Glutamatergic neuron (in vitro differentiated cells): ENCODE measurements at regions not wholly inside any gene's neighbourhood (a gene's known extent, or its start where the extent isn't known, plus 50 kb on each side); places are given as distances from the start of the nearest gene placed in this dataset.
"Not testable (repeated sequence)": the region's sequence is repeated elsewhere in the genome, so short reads cannot be mapped to it uniquely, and the experiment has no call there.

Source experiments
- DNase-seq: peaks from one replicate; pipeline ENCODE4 v3.0.0; 2022
- H3K27ac Mint-ChIP-seq: one replicate; pipeline ENCODE4 v1.8.0; 2020; ENCODE audit warnings: mild to moderate bottlenecking, mixed read lengths, inconsistent platforms; ENCODE audit not compliant: unreplicated experiment
- H3K27me3 Mint-ChIP-seq: one replicate; pipeline ENCODE4 v1.8.0; 2020; ENCODE audit warnings: mild to moderate bottlenecking, moderate library complexity, mixed read lengths, inconsistent platforms; ENCODE audit not compliant: unreplicated experiment
- H3K36me3 Mint-ChIP-seq: one replicate; pipeline ENCODE4 v1.8.0; 2020; ENCODE audit warnings: mild to moderate bottlenecking, mixed read lengths, inconsistent platforms; ENCODE audit not compliant: unreplicated experiment
- H3K4me1 Mint-ChIP-seq: one replicate; pipeline ENCODE4 v1.8.0; 2020; ENCODE audit warnings: mild to moderate bottlenecking, low read depth, mixed read lengths, inconsistent platforms; ENCODE audit not compliant: unreplicated experiment
- H3K4me3 Mint-ChIP-seq: one replicate; pipeline ENCODE4 v1.8.0; 2020; ENCODE audit warnings: mild to moderate bottlenecking, mixed read lengths, inconsistent platforms; ENCODE audit not compliant: unreplicated experiment
- H3K9me3 Mint-ChIP-seq: one replicate; pipeline ENCODE4 v1.8.0; 2020; ENCODE audit warnings: mild to moderate bottlenecking, moderate library complexity, mixed read lengths, inconsistent platforms; ENCODE audit not compliant: unreplicated experiment

DNA sequence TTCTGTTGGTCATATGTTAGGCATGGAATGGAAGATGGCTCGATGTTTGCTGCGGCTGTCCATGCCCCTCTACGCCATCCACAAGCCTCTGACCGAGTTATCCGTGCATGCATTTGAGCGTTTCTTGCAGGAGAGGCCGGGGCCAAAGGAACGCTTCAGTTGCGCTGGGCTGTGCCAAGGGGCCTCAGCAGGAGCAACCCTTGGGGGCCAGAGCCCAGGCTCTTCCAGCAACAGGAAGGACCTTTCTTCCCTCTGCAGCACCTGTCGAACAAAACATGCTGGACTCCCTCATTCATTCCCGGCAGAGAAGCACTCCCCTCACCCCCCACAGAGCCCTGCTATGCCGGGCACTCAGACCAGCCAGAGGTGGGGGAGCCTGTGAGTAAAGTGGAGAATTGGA is 81.4 kb upstream of the CRYM start:
- H3K4me1 Mint-ChIP-seq: peaks cover 19% of the 10 kb centered on the region
- H3K27ac Mint-ChIP-seq, H3K4me3 Mint-ChIP-seq, H3K27me3 Mint-ChIP-seq, H3K9me3 Mint-ChIP-seq, DNase-seq, H3K36me3 Mint-ChIP-seq: not testable (repeated sequence)

- H3K27ac Mint-ChIP-seq, H3K36me3 Mint-ChIP-seq, DNase-seq: not testable (repeated sequence)
These were observed 80.2 kb upstream of the CRYM start for GRCh38 chr16:21358261-21358795.

DNA sequence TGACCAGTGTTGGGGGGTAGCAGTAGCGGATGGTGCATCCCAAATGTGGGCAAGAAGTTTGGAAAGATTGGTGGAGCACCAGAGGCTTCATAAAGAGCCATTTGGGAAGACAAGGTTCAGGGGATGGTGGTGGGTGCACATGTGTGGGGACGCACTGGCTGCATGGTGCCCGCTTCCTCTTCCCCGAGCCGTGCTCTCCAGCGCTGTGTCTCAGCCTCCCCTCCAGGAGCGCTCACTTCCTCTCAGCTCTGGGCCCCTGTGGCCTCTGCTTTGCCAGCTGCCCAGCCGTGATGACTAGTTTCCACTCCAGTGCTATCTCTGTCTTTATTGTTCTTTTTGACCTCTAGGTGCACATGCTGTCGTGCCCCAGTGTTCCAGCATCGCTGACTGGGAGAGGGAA is 78.2 kb upstream of the CRYM start:
- H3K27ac Mint-ChIP-seq, H3K9me3 Mint-ChIP-seq, H3K36me3 Mint-ChIP-seq, H3K27me3 Mint-ChIP-seq, DNase-seq, H3K4me3 Mint-ChIP-seq: not testable (repeated sequence)
- peaks cover 24% of the 10 kb centered on the region for H3K4me1 Mint-ChIP-seq

More at GRCh38 chr16:21358261-21358795, 80.2 kb upstream of the CRYM start:
- not testable (repeated sequence) for H3K27me3 Mint-ChIP-seq, H3K9me3 Mint-ChIP-seq, H3K4me3 Mint-ChIP-seq
- peaks cover 24% of the 10 kb centered on the region for H3K4me1 Mint-ChIP-seq

GRCh38 chr16:21351433-21351832 is 73.3 kb upstream of the CRYM start:
- H3K27me3 Mint-ChIP-seq, H3K36me3 Mint-ChIP-seq, H3K9me3 Mint-ChIP-seq, H3K4me3 Mint-ChIP-seq, DNase-seq, H3K27ac Mint-ChIP-seq: not testable (repeated sequence)
- H3K4me1 Mint-ChIP-seq: peaks cover 11% of the 10 kb centered on the region

GRCh38 chr16:21350851-21351250 is 72.8 kb upstream of the CRYM start:
- not testable (repeated sequence) for H3K27me3 Mint-ChIP-seq, H3K4me3 Mint-ChIP-seq, H3K9me3 Mint-ChIP-seq, H3K27ac Mint-ChIP-seq, H3K36me3 Mint-ChIP-seq, DNase-seq
- peaks cover 11% of the 10 kb centered on the region for H3K4me1 Mint-ChIP-seq

DNA sequence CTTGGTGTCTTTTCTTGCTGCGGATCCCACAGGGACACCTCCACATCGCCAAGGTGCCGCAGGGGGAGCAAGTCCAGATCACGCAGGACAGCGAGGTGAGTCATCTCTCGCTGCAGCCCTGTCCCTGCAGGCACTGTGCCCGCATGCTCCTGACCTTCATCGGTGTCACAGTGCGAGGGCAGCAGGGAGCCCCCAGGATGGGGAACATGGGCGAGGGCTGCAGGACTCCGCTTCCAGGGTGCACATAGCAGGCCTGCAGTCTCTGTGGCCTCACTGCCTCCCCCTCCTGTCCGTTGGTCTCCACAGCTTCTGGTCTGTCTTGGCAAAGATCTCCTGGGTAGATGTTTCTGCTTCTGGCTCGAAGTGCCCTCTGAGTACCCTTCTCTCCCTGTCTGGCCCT is 71.2 kb upstream of the CRYM start:
- not testable (repeated sequence) for DNase-seq, H3K9me3 Mint-ChIP-seq, H3K4me1 Mint-ChIP-seq, H3K27me3 Mint-ChIP-seq, H3K36me3 Mint-ChIP-seq, H3K4me3 Mint-ChIP-seq, H3K27ac Mint-ChIP-seq

DNA sequence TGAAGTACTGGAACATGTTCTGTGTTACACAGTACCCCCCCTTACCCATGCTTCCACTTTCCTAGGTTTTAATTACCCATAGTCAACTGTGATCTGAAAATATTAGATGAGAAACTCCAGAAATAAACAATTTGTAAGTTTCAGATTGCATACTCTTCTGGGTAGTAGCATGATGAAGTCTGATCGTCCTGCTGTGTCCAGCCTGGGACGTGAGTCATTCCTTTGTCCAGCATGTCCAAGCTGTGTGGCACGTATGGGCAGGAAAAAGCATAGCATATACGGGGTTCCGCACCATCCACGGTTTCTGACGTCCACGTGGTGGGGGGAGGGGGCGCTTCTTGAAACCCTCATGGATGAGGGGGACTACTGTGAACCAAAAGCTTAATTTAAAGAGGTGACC is 70.7 kb upstream of the CRYM start:
- not testable (repeated sequence) for H3K9me3 Mint-ChIP-seq, DNase-seq, H3K36me3 Mint-ChIP-seq, H3K27me3 Mint-ChIP-seq, H3K27ac Mint-ChIP-seq, H3K4me3 Mint-ChIP-seq, H3K4me1 Mint-ChIP-seq

DNA sequence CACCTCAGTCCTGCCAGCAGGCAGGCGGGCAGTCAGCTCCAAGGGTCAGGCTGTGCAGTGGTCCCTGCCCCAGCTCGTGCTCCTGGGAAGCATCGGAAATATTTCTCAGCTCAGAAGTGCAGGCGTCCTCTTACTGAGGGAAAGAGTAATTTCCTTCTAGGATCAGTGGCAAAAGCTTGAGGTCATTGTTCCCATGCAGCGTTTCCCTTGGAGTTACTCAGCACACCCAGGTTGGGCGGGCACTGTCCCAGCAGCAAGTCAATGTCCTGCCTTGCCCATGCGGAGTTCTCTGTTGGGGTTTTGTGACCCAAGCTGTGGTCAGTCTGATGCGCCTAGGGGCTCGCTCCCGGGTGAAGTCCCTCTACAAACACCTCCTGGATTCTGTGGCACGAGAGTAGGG is 69.4 kb upstream of the CRYM start:
- not testable (repeated sequence) for H3K4me3 Mint-ChIP-seq, H3K36me3 Mint-ChIP-seq, H3K4me1 Mint-ChIP-seq, DNase-seq, H3K27ac Mint-ChIP-seq, H3K27me3 Mint-ChIP-seq, H3K9me3 Mint-ChIP-seq

DNA sequence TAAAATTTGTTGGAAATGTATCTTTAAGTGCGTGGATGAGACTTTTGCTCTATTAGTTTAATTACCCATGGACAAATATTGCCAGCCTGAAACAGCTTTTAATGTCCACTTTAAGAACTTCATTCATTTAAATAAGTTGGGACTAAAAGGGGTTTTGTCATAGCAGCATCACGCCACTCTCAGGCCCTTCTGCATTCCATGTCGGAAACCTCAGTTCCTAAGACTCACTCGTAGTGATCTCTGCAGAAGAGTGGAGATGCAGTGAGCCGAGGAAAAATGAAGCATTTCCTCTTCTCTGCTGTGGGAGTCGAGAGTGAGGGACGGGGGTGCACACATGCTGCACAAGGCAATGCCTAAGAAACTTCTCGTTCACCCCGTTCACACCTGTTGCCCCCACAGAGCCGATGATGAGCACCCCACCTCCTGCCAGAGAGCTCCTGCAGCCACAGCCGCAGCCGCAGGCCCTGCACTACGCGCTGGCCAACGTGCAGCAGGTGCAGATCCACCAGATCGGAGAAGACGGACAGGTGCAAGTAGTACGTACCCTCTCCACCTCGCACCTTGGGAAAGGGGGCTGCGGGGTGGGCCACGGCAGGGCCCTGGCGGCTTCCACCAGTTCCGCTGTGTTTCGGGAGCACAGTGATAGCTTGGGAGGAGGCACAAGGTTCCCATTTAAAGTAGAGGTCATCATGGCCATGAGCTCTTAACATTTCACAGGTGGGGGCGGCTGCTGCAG is 68.8 kb upstream of the CRYM start:
- not testable (repeated sequence) for H3K27ac Mint-ChIP-seq, H3K9me3 Mint-ChIP-seq, DNase-seq

DNA sequence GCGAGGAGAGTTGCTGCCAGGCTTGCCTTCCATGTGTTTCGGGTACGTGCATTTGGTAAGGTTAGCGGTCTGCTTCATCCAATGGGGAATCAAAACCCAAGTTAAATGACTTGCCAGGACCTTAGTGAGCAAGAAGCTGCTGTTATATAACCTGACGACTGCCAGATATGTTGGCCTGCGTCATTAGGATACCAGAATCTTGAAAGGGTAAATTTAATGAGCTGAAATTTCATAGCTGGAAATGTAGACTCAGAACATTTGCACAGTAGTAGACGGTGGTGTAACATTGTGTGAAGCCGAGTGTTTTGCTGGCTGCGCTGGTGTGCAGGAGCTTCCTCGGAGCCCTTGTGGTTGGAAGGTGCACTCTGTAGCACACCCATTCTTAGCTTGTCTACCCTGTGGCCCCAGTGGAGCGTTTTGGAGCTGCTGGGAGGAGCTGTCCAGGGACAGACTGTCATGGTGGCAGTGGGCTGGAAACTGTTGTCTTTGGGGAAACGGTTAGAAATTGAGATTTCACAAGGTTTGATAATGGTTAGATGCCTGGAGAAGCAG is 66.3 kb upstream of the CRYM start:
- not testable (repeated sequence) for H3K4me3 Mint-ChIP-seq, H3K4me1 Mint-ChIP-seq, DNase-seq, H3K27me3 Mint-ChIP-seq, H3K27ac Mint-ChIP-seq, H3K9me3 Mint-ChIP-seq, H3K36me3 Mint-ChIP-seq

More for the DNA sequence above, 68.8 kb upstream of the CRYM start:
- not testable (repeated sequence) for H3K4me3 Mint-ChIP-seq, H3K27me3 Mint-ChIP-seq, H3K4me1 Mint-ChIP-seq, H3K36me3 Mint-ChIP-seq
